ENCODE measurements at regions not wholly inside any gene's neighbourhood (a gene's known extent, or its start where the extent isn't known, plus 50 kb on each side); places are given as distances from the start of the nearest gene placed in this dataset.
"Not testable (repeated sequence)": the region's sequence is repeated elsewhere in the genome, so short reads cannot be mapped to it uniquely, and the experiment has no call there.

DNA sequence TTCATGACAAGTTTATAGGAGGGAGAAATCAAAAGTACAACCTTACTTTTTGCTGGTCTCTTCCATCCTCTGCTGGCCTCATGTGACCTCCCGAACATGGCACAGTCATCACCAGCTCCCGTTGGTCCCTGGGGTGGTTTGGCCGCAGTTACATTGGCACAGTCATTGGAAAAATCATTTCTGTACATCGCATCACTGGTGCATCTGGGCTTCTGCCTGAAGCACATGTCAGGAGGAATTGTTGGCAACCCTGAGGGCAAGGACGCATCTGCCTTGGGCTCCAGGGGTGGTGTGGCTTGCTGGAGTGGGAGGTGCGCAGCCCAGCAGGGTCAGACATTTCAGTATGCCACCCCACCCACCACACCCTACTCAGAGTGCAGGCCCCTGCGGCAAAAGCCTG is 162.9 kb upstream of the SLC24A3 start:
- Histone ChIP-seq H3K4me1 (ENCODE audit: insufficient read depth, low read length, poor library complexity, severe bottlenecking) (no peaks in the 10 kb centered on the region), H3F3A (ENCODE audit: low read depth) (no peaks in the 10 kb centered on the region), H3K4me2 (ENCODE audit: low read depth, low read length, poor library complexity, severe bottlenecking) (no peak overlapping the region), H2AFZ (ENCODE audit: low read length) (no peak overlapping the region), H3K9me3 (ENCODE audit: insufficient read depth, low read depth, low read length) (no peaks in the 10 kb centered on the region), H3K79me2 (ENCODE audit: insufficient read depth, low read length) (no peaks in the 10 kb centered on the region), H3K9me2 (replicated peaks; ENCODE audit: low read depth, low read length) (no peaks in the 10 kb centered on the region), H4K20me1 (ENCODE audit: insufficient read depth, low read length, poor library complexity, severe bottlenecking) (no peaks in the 10 kb centered on the region), H3K36me3 (ENCODE audit: insufficient read depth, low read length) (no peaks in the 10 kb centered on the region), H3K4me3 (ENCODE audit: low read length, poor library complexity, severe bottlenecking) (no peak overlapping the region), H3K9ac (ENCODE audit: low read depth, low read length, poor library complexity, severe bottlenecking) (no peak overlapping the region), H3K27me3 (ENCODE audit: insufficient read depth, low read length, poor library complexity, severe bottlenecking) (no peaks in the 10 kb centered on the region)
- TF ChIP-seq, protein P1, sequence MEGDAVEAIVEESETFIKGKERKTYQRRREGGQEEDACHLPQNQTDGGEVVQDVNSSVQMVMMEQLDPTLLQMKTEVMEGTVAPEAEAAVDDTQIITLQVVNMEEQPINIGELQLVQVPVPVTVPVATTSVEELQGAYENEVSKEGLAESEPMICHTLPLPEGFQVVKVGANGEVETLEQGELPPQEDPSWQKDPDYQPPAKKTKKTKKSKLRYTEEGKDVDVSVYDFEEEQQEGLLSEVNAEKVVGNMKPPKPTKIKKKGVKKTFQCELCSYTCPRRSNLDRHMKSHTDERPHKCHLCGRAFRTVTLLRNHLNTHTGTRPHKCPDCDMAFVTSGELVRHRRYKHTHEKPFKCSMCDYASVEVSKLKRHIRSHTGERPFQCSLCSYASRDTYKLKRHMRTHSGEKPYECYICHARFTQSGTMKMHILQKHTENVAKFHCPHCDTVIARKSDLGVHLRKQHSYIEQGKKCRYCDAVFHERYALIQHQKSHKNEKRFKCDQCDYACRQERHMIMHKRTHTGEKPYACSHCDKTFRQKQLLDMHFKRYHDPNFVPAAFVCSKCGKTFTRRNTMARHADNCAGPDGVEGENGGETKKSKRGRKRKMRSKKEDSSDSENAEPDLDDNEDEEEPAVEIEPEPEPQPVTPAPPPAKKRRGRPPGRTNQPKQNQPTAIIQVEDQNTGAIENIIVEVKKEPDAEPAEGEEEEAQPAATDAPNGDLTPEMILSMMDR (conservative IDR thresholded peaks at IDR 0.05; ENCODE audit: low read length): no peak
- TF ChIP-seq EZH2phosphoT487 (IDR thresholded peaks at IDR 0.05; ENCODE audit: borderline replicate concordance): no peak

DNA sequence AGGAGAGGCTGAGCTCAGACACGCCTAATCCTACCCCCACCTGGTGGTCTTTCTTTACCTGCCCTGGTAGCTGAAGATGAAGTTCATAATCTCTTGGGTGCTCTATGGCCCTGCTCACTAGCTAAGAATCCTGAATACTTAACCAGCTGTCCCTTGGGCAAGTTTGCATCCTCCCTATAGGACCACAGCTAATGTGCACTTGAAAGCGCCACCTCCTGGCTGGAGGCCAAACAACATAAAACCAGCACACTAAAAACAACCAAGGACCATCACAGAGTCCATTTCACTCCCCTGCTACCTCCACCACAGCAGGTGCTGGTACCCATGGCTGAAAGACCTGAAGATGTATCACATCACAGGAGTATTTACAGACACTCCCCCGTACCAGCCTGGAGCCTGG is 155.5 kb upstream of the SLC24A3 start:
- H3K9me2 ChIP-seq (replicated peaks; ENCODE audit: low read depth, low read length): no peaks in the 10 kb centered on the region
- TF ChIP-seq, protein P1 (conservative IDR thresholded peaks at IDR 0.05; ENCODE audit: low read length): peak; percentile 65
- TF ChIP-seq EZH2phosphoT487 (IDR thresholded peaks at IDR 0.05; ENCODE audit: borderline replicate concordance): no peak
- H3K4me3 ChIP-seq (ENCODE audit: low read length, poor library complexity, severe bottlenecking): no peak overlapping the region
- no peaks in the 10 kb centered on the region for H3F3A ChIP-seq (ENCODE audit: low read depth)
- H2AFZ ChIP-seq (ENCODE audit: low read length): no peak overlapping the region
- no peaks in the 10 kb centered on the region for H3K9me3 ChIP-seq (ENCODE audit: insufficient read depth, low read depth, low read length)
- no peaks in the 10 kb centered on the region for H3K27me3 ChIP-seq (ENCODE audit: insufficient read depth, low read length, poor library complexity, severe bottlenecking)
- no peaks in the 10 kb centered on the region for H3K79me2 ChIP-seq (ENCODE audit: insufficient read depth, low read length)
- no peaks in the 10 kb centered on the region for H4K20me1 ChIP-seq (ENCODE audit: insufficient read depth, low read length, poor library complexity, severe bottlenecking)
- no peak overlapping the region for H3K9ac ChIP-seq (ENCODE audit: low read depth, low read length, poor library complexity, severe bottlenecking)
- no peaks in the 10 kb centered on the region for H3K4me1 ChIP-seq (ENCODE audit: insufficient read depth, low read length, poor library complexity, severe bottlenecking)
- no peak overlapping the region for H3K4me2 ChIP-seq (ENCODE audit: low read depth, low read length, poor library complexity, severe bottlenecking)
- H3K36me3 ChIP-seq (ENCODE audit: insufficient read depth, low read length): no peaks in the 10 kb centered on the region

- H3K9me3 ChIP-seq (ENCODE audit: insufficient read depth, low read depth, low read length): peaks cover 14% of the 10 kb centered on the region; the same call in 1 of the 2 replicates
- H4K20me1 ChIP-seq (ENCODE audit: insufficient read depth, low read length, poor library complexity, severe bottlenecking); H3F3A ChIP-seq (ENCODE audit: low read depth); H3K4me2 ChIP-seq (ENCODE audit: low read depth, low read length, poor library complexity, severe bottlenecking); H3K9me2 ChIP-seq (replicated peaks; ENCODE audit: low read depth, low read length); H3K4me3 ChIP-seq (ENCODE audit: low read length, poor library complexity, severe bottlenecking); H3K27me3 ChIP-seq (ENCODE audit: insufficient read depth, low read length, poor library complexity, severe bottlenecking); H3K9ac ChIP-seq (ENCODE audit: low read depth, low read length, poor library complexity, severe bottlenecking); H3K4me1 ChIP-seq (ENCODE audit: insufficient read depth, low read length, poor library complexity, severe bottlenecking); H2AFZ ChIP-seq (ENCODE audit: low read length); H3K36me3 ChIP-seq (ENCODE audit: insufficient read depth, low read length); H3K79me2 ChIP-seq (ENCODE audit: insufficient read depth, low read length): not testable (repeated sequence)
Observed at GRCh38 chr20:19064788-19065187, 147.7 kb upstream of the SLC24A3 start.

DNA sequence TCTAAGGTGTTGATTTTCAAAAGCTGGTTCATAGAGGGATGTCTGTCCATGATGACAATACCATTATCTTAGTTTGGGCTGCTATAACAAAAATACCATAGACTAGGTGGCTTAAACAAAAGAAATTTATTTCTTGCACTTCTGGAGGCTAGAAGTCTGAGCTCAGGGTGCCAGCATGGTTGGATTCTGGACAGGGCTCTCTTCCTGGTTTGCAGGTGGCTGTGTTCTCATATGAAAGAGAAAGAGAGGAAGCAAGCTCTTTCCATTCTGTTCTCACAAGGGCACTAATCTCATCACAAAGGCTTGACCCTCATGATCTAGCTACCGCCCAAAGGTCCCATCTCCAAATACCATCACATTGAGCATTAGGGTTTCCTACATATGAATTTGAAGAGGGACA is 144.5 kb upstream of the SLC24A3 start:
- Histone ChIP-seq H2AFZ (ENCODE audit: low read length) (no peak overlapping the region), H3K9me3 (ENCODE audit: insufficient read depth, low read depth, low read length) (peaks cover 14% of the 10 kb centered on the region; the same call in 1 of the 2 replicates), H3K4me3 (ENCODE audit: low read length, poor library complexity, severe bottlenecking) (no peak overlapping the region), H3K9me2 (replicated peaks; ENCODE audit: low read depth, low read length) (no peaks in the 10 kb centered on the region), H3K4me1 (ENCODE audit: insufficient read depth, low read length, poor library complexity, severe bottlenecking) (no peaks in the 10 kb centered on the region), H3K79me2 (ENCODE audit: insufficient read depth, low read length) (no peaks in the 10 kb centered on the region), H3K9ac (ENCODE audit: low read depth, low read length, poor library complexity, severe bottlenecking) (no peak overlapping the region), H3K27me3 (ENCODE audit: insufficient read depth, low read length, poor library complexity, severe bottlenecking) (no peaks in the 10 kb centered on the region), H3F3A (ENCODE audit: low read depth) (no peaks in the 10 kb centered on the region), H4K20me1 (ENCODE audit: insufficient read depth, low read length, poor library complexity, severe bottlenecking) (no peaks in the 10 kb centered on the region), H3K4me2 (ENCODE audit: low read depth, low read length, poor library complexity, severe bottlenecking) (no peak overlapping the region), H3K36me3 (ENCODE audit: insufficient read depth, low read length) (no peaks in the 10 kb centered on the region)
- TF ChIP-seq, protein P1 (conservative IDR thresholded peaks at IDR 0.05; ENCODE audit: low read length): no peak
- no peak for TF ChIP-seq EZH2phosphoT487 (IDR thresholded peaks at IDR 0.05; ENCODE audit: borderline replicate concordance)

Data from Loucy (cell line).